ENCODE measurements at regions not wholly inside any gene's neighbourhood (a gene's known extent, or its start where the extent isn't known, plus 50 kb on each side); places are given as distances from the start of the nearest gene placed in this dataset.

- WGBS, 2 donors: 79 to 83% methylated on average over 2 of the region's 2 CpGs
- H3K4me1 ChIP-seq: no peaks in the 10 kb centered on the region
- no peak overlapping the region for H3K27ac ChIP-seq
- H3K27me3 ChIP-seq: no peaks in the 10 kb centered on the region
- H3K4me3 ChIP-seq: no peak overlapping the region
- peaks cover 0 to 5% (median 0%) of the 10 kb centered on the region in 3 donors for H3K36me3 ChIP-seq
- peaks cover 0 to 2% (median 0%) of the 10 kb centered on the region in 4 donors for H3K9me3 ChIP-seq
- no peak for DNase-seq (ENCODE audit: low spot score in 2 of 2)
- no peak for TF ChIP-seq EP300 (IDR thresholded peaks at IDR 0.05)
- no peak for TF ChIP-seq POLR2A (IDR thresholded peaks at IDR 0.05)
- TF ChIP-seq CTCF (IDR thresholded peaks at IDR 0.05): no peak
Measured at GRCh38 chr3:174596447-174596982, 262.6 kb upstream of the NAALADL2 start.

GRCh38 chr3:174598885-174599439, 260.2 kb upstream of the NAALADL2 start:
- no peak overlapping the region for H3K4me3 ChIP-seq
- WGBS, 2 donors: 66 to 76% methylated on average over 4 of the region's 4 CpGs
- peaks cover 0 to 19% (median 1%) of the 10 kb centered on the region in 4 donors for H3K9me3 ChIP-seq
- no peak for DNase-seq (ENCODE audit: low spot score in 2 of 2)
- H3K27me3 ChIP-seq: no peaks in the 10 kb centered on the region
- no peak overlapping the region for H3K27ac ChIP-seq
- no peaks in the 10 kb centered on the region for H3K4me1 ChIP-seq
- no peak for TF ChIP-seq POLR2A (IDR thresholded peaks at IDR 0.05)
- TF ChIP-seq EP300 (IDR thresholded peaks at IDR 0.05): no peak
- H3K36me3 ChIP-seq: peaks cover 0 to 7% (median 0%) of the 10 kb centered on the region in 3 donors

- no peak for DNase-seq (ENCODE audit: low spot score in 2 of 2)
- Histone ChIP-seq H3K4me1 (no peaks in the 10 kb centered on the region), H3K36me3 (no peaks in the 10 kb centered on the region), H3K27ac (no peak overlapping the region), H3K9me3 (no peaks in the 10 kb centered on the region), H3K4me3 (no peak overlapping the region), H3K27me3 (no peaks in the 10 kb centered on the region)
- TF ChIP-seq POLR2A (IDR thresholded peaks at IDR 0.05) (no peak), CTCF (IDR thresholded peaks at IDR 0.05) (no peak), EP300 (IDR thresholded peaks at IDR 0.05) (no peak)
- WGBS, 2 donors: 86 to 89% methylated on average over 1 of the region's 1 CpG
Measured at GRCh38 chr3:174613173-174613572, 246.0 kb upstream of the NAALADL2 start.

- Histone ChIP-seq H3K27me3 (no peaks in the 10 kb centered on the region), H3K4me3 (no peak overlapping the region), H3K27ac (no peak overlapping the region), H3K36me3 (no peaks in the 10 kb centered on the region), H3K4me1 (peaks cover 0 to 7% (median 0%) of the 10 kb centered on the region in 4 donors), H3K9me3 (no peaks in the 10 kb centered on the region)
- DNase-seq (ENCODE audit: low spot score in 2 of 2): no peak
- WGBS, 2 donors: 75 to 90% methylated on average over 2 of the region's 2 CpGs
- TF ChIP-seq CTCF (IDR thresholded peaks at IDR 0.05) (no peak), EP300 (IDR thresholded peaks at IDR 0.05) (no peak), POLR2A (IDR thresholded peaks at IDR 0.05) (no peak)
Measured at GRCh38 chr3:174614036-174614435, 245.1 kb upstream of the NAALADL2 start.

- Histone ChIP-seq H3K9me3 (no peaks in the 10 kb centered on the region), H3K27ac (no peak overlapping the region), H3K36me3 (no peaks in the 10 kb centered on the region), H3K4me1 (peaks cover 0 to 14% (median 2%) of the 10 kb centered on the region in 4 donors), H3K27me3 (no peaks in the 10 kb centered on the region), H3K4me3 (no peak overlapping the region)
- TF ChIP-seq EP300 (IDR thresholded peaks at IDR 0.05) (no peak), POLR2A (IDR thresholded peaks at IDR 0.05) (no peak), CTCF (IDR thresholded peaks at IDR 0.05) (no peak)
- 83 to 84% methylated on average over 1 of the region's 1 CpG for WGBS, 2 donors
- no peak for DNase-seq (ENCODE audit: low spot score in 2 of 2)
Measured at GRCh38 chr3:174618368-174619080, 240.6 kb upstream of the NAALADL2 start.

Measured in tibial nerve (tissue), 4 donors.